Cerebellar nuclear complex (tissue), 1 donor: ENCODE measurements at regions not wholly inside any gene's neighbourhood (a gene's known extent, or its start where the extent isn't known, plus 50 kb on each side); places are given as distances from the start of the nearest gene placed in this dataset.

Experiments used
- DNase-seq, 2 experiments: peaks; one replicate each; lab custom pipeline; 2025; lab: John Stamatoyannopoulos, UW

GRCh38 chr7:113825832-113826231 lies 93.0 kb downstream of the PPP1R3A start:
- no peak for DNase-seq

GRCh38 chr7:113824117-113824823 lies 94.5 kb downstream of the PPP1R3A start:
- no peak for DNase-seq

GRCh38 chr7:113819474-113819873 lies 99.3 kb downstream of the PPP1R3A start:
- no peak for DNase-seq

DNA sequence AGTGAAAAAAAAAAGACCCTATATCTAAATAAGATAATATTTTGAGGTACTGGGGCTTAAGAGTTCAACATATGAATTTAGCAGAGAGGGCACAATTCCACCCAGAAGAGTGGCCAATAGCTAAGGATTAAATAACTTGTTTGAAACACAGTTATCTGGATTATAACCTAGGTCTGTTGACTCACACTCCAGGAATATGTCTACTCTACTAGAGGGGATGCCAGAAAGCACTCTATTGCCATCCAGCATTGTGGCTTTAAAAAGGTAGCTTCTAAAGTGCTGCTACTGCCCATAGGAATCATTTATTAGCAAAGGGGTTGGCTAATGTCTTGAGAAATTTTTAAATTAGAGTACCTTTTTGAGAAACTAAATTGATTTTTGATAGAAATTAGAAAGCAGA lies 102.2 kb downstream of the PPP1R3A start:
- no peak for DNase-seq

- DNase-seq: no peak
Observed at GRCh38 chr7:113813471-113813870, 105.3 kb downstream of the PPP1R3A start.

DNA sequence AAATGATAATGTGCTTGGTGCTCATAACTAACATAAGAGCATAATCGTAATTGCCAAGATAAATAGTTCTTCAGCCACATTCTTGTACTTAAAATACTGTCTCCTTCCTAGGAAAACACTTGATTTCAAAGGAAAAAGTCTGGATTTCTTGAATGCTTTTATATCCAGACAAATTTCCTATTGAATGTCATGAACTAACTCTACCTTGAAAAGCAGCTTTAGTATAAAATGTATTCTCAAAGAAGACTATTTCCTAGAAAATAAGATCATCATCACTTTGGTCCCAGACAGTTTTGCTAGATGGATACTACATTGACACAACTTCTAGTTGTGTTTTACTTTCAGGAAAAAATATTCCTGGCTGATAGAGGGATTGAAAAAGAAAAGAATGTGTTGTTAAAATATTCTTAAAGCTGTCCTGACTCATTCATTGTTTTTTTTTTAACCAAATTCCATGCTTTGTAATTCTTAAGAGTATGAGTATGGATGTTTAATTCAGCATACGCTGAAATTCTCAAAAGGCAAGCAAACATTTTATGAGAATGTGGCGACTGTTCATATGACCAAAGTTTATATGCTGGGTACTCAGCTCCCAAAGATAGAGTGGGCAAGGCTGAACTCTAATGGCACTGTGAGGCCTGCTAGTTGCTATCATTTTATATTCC lies 106.1 kb downstream of the PPP1R3A start:
- DNase-seq: no peak

DNA sequence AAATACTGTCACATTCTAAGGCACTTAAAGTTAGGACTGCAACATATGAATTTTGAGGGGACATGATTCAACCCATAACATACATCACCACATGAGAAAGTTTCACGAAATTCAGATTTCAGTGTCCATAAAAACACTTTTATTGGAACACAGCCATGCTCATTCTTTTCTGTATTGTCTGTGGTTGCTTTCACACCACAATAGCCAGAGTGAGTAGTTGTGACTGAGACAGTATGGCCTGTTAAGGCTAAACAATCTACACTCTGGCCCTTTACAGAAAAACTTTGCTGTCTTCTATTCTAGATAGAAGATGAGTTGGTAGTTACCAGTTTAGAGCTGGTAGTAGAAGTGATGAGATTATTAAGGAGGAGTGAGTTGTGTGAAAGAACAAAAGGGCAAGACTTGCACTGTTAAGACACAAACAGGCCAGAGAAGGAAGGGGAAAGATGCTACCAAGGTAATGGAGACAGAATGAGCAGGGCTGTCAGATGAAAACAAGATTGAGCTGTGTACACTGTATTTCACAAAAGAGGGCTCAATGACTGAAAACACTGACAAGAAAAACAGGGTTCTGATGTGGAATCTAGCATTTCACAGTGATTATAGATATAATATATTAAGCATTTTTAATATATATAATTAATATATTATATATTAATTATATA lies 108.6 kb downstream of the PPP1R3A start:
- DNase-seq: no peak

- DNase-seq: no peak
Observed at GRCh38 chr7:113809581-113809980, 109.2 kb downstream of the PPP1R3A start.

- no peak for DNase-seq
Observed at GRCh38 chr7:113806633-113807327, 112.0 kb downstream of the PPP1R3A start.

DNA sequence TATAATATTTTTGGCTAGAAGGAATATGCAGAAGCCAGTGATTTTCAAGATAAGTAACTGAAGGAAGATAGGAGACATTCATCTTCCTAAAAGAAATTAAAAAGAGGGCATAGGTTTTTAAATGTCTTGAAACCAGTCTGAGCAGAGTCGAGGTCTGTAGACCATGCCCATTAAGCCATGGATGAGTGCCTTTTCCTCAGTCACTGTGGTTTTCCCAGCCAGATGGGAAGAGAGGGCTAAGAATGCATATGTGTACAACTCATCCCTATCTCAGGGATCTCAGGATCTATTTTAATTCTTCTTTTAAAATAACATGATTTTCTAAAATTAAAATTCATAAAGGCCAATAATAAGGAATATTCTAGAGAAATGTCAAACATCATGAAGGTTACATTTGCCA lies 112.8 kb downstream of the PPP1R3A start:
- DNase-seq: no peak

- DNase-seq: no peak
Observed at GRCh38 chr7:113804475-113805095, 114.2 kb downstream of the PPP1R3A start.

DNA sequence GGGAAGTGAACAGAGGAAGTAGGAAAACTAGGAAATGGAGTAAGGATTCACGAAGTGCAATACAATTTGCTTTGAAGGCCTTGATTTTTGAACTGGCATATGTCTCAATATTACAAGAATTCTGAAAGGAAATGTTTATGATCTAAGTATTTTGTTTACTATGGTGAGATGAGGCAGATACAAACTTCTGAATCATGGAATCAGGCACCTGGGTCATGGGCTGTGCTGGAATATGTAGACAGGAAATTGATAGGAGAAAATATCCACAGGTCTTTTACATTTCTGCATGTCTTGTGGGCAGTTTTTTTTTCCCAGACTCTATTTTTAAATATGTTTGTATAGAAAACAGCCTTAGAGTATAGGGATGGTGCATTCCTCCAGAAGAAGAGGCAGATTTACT lies 117.1 kb downstream of the PPP1R3A start:
- DNase-seq: no peak

GRCh38 chr7:113800826-113801225 lies 118.0 kb downstream of the PPP1R3A start:
- no peak for DNase-seq

- DNase-seq: no peak
Observed at GRCh38 chr7:113799896-113800295, 118.9 kb downstream of the PPP1R3A start.

GRCh38 chr7:113797420-113798010 lies 121.3 kb downstream of the PPP1R3A start:
- DNase-seq: no peak

- no peak for DNase-seq
Observed at GRCh38 chr7:113796557-113796956, 122.3 kb downstream of the PPP1R3A start.

- no peak for DNase-seq
Observed at GRCh38 chr7:113794573-113794972, 124.2 kb downstream of the PPP1R3A start.

- no peak for DNase-seq
Observed at GRCh38 chr7:113793171-113793570, 125.6 kb downstream of the PPP1R3A start.

DNA sequence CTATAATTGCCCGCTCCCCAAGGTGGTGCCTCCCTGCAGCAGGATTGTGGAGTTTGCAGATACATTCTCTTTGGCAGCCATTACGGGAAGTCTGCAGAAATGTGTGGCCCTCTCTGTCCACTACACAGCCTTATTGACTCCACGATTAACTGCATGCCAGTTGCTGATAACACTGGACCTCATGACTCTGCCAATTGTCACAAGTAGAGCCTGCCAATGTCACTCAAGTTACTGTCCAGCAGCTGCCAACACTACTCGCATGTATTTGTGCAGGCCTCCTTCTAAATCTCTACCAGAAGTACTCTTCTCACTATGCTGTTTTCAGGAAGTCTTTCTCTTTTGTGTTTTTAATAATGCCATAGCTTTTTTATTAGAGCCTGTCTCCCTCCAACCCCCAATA lies 128.8 kb downstream of the PPP1R3A start:
- DNase-seq: no peak

- DNase-seq: no peak
Observed at GRCh38 chr7:113787106-113787505, 131.7 kb downstream of the PPP1R3A start.

DNA sequence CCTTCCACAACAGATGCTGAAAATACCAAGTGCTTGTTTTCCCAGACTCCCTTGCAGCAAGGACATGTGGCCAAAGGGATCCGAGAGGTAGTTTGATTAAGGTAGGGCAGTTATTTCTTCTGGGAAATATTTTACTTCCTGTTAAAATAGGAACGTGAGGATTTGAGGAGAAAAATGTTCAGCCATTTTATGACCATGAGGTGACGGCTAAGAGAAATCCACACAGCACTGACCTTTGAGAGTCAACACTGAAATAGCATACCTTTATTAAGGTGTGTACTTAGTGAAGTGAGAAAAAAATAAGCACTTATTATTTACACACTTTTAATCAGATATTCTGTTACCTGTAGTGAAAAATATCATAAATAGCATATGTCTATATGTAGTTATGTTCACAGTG lies 133.9 kb downstream of the PPP1R3A start:
- no peak for DNase-seq

DNA sequence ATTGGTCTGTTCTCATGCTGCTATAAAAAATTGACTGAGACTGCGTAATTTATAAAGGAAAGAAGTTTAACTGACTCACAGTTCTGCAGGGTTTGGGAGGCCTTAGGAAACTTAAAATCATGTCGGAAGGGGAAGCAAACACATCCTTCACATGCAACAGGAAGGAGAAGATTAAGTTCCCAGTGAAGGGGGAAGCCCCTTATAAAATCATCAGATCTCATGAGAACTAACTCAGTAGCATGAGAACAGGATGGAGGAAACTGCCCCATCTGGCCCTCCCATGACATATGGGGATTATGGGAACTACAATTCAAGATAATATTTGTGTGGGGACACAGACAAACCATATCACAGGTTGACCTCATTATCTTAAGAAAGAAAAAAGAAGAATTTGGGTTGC lies 134.5 kb downstream of the PPP1R3A start:
- DNase-seq: no peak
